ENCODE measurements at regions not wholly inside any gene's neighbourhood (a gene's known extent, or its start where the extent isn't known, plus 50 kb on each side); places are given as distances from the start of the nearest gene placed in this dataset.

- TF ChIP-seq RAD21 (IDR thresholded peaks at IDR 0.05; ENCODE audit: low read depth) (no peak), CTCF (IDR thresholded peaks at IDR 0.05 in 2 of 3, conservative IDR thresholded peaks at IDR 0.05 in 1 of 3; ENCODE audit: borderline replicate concordance in 1 of 3, insufficient read depth in 1 of 3, low read depth in 2 of 3, low read length in 2 of 3) (no peak), TCF7L2 (IDR thresholded peaks at IDR 0.05; ENCODE audit: borderline replicate concordance, extremely low read depth, insufficient read depth, insufficient read length) (no peak), POLR2A (IDR thresholded peaks at IDR 0.05; ENCODE audit: borderline replicate concordance, extremely low read depth, insufficient read depth, insufficient read length) (no peak), CBX3 (IDR thresholded peaks at IDR 0.05; ENCODE audit: low read depth) (no peak), CEBPB (IDR thresholded peaks at IDR 0.05; ENCODE audit: low read depth) (no peak), SRF (IDR thresholded peaks at IDR 0.05; ENCODE audit: low read depth) (no peak)
These were observed 145.0 kb upstream of the HS3ST4 start for GRCh38 chr16:25546791-25547190.

Data from HCT116 (cell line).